DND-41 (cell line): ENCODE measurements at regions not wholly inside any gene's neighbourhood (a gene's known extent, or its start where the extent isn't known, plus 50 kb on each side); places are given as distances from the start of the nearest gene placed in this dataset.

Source experiments
- ATAC-seq: fragments of 200-7000 bp; cut with Tn5 transposase; 3 replicates; pipeline ENCODE4 v1.9.1; 2021; ENCODE audit warnings: low read depth; ENCODE audit not compliant: insufficient read depth
- DNase-seq: peaks from one replicate; pipeline ENCODE4 v3.0.0-alpha.2; 2020
- H2AFZ ChIP-seq: 2 replicates; pipeline ENCODE4 v1.6.0; 2012; ENCODE audit warnings: low read depth, low read length
- H3K27ac ChIP-seq: 2 replicates; pipeline ENCODE4 v1.5.1; 2012; ENCODE audit warnings: low read length, inconsistent platforms
- H3K27me3 ChIP-seq: fragments of 200-600 bp; sonication (generic); 2 replicates; pipeline ENCODE4 v1.6.0; 2012; ENCODE audit warnings: low read length, mild to moderate bottlenecking, inconsistent platforms; ENCODE audit not compliant: insufficient read depth, poor library complexity
- H3K36me3 ChIP-seq: 2 replicates; pipeline ENCODE4 v1.5.1; 2012; ENCODE audit warnings: low read length, inconsistent platforms; ENCODE audit not compliant: insufficient read depth
- H3K4me1 ChIP-seq: 2 replicates; pipeline ENCODE4 v1.5.1; 2012; ENCODE audit warnings: mild to moderate bottlenecking, low read length; ENCODE audit not compliant: insufficient read depth
- H3K4me2 ChIP-seq: 2 replicates; pipeline ENCODE4 v1.6.0; 2012; ENCODE audit warnings: mild to moderate bottlenecking, moderate library complexity, low read length, inconsistent platforms; ENCODE audit not compliant: insufficient read depth
- H3K4me3 ChIP-seq, 2 experiments: fragments of 200-600 bp in 1 of 2; shearing (Covaris generic) in 1 of 2; 2 replicates each; pipeline ENCODE4 v1.5.1; 2012 to 2016; ENCODE audit warnings: inconsistent platforms in 2 of 2, low read length in 2 of 2, mild to moderate bottlenecking in 2 of 2, low read depth in 1 of 2, moderate library complexity in 1 of 2
- H3K79me2 ChIP-seq: 2 replicates; pipeline ENCODE4 v1.6.0; 2012; ENCODE audit warnings: low read length, inconsistent platforms; ENCODE audit not compliant: insufficient read depth
- H3K9ac ChIP-seq: 2 replicates; pipeline ENCODE4 v1.6.0; 2012; ENCODE audit warnings: low read depth, mild to moderate bottlenecking, inconsistent platforms, low read length, moderate library complexity
- H3K9me3 ChIP-seq: 2 replicates; pipeline ENCODE4 v1.5.1; 2012; ENCODE audit warnings: low read length, moderate library complexity, mild to moderate bottlenecking, inconsistent platforms; ENCODE audit not compliant: insufficient read depth, severe bottlenecking
- H4K20me1 ChIP-seq: 2 replicates; pipeline ENCODE4 v1.6.0; 2012; ENCODE audit warnings: low read length; ENCODE audit not compliant: insufficient read depth
- EZH2 ChIP-seq: IDR thresholded peaks from 3 replicates; pipeline ENCODE4 v1.6.1; 2012; ENCODE audit warnings: borderline replicate concordance, low read depth, mild to moderate bottlenecking, moderate library complexity, low read length, inconsistent platforms; ENCODE audit not compliant: severe bottlenecking
- TF ChIP-seq, protein P1 (sequence below): IDR thresholded peaks from 2 replicates; pipeline ENCODE4 v1.5.1; 2012; ENCODE audit warnings: borderline replicate concordance, low read length, moderate library complexity, mild to moderate bottlenecking; ENCODE audit not compliant: poor library complexity, severe bottlenecking; ENCODE audit errors: extremely low read depth

DNA sequence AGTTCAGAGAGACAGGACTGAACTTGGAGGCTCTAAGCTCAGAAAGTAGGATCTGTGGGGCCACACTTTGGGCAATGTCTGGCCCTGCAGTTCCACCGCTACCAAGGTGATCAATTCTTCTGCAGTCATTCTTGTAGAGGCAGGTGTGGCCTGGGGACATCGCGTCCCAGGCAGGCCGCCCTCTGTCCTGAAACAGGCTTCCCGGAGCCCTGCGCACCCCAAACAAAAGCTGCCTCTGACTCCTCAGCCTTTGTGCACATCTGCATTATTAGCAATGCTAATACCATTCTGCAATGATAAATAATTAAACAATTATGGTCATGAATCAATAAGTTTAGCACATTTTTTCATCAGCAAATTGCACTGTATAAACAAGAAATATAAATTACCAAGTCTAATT is 160.2 kb downstream of the URI1 start:
- Histone ChIP-seq H4K20me1 (no peaks in the 10 kb centered on the region), H3K4me1 (no peaks in the 10 kb centered on the region), H3K9ac (no peak overlapping the region), H3K9me3 (no peaks in the 10 kb centered on the region), H2AFZ (no peak overlapping the region), H3K27me3 (no peaks in the 10 kb centered on the region), H3K27ac (no peak overlapping the region), H3K4me2 (no peak overlapping the region), H3K36me3 (no peaks in the 10 kb centered on the region), H3K4me3 (no peak overlapping the region), H3K79me2 (no peaks in the 10 kb centered on the region)
- ATAC-seq (no peak), DNase-seq (no peak)
- TF ChIP-seq EZH2: no peak
- TF ChIP-seq, protein P1, sequence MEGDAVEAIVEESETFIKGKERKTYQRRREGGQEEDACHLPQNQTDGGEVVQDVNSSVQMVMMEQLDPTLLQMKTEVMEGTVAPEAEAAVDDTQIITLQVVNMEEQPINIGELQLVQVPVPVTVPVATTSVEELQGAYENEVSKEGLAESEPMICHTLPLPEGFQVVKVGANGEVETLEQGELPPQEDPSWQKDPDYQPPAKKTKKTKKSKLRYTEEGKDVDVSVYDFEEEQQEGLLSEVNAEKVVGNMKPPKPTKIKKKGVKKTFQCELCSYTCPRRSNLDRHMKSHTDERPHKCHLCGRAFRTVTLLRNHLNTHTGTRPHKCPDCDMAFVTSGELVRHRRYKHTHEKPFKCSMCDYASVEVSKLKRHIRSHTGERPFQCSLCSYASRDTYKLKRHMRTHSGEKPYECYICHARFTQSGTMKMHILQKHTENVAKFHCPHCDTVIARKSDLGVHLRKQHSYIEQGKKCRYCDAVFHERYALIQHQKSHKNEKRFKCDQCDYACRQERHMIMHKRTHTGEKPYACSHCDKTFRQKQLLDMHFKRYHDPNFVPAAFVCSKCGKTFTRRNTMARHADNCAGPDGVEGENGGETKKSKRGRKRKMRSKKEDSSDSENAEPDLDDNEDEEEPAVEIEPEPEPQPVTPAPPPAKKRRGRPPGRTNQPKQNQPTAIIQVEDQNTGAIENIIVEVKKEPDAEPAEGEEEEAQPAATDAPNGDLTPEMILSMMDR: no peak

DNA sequence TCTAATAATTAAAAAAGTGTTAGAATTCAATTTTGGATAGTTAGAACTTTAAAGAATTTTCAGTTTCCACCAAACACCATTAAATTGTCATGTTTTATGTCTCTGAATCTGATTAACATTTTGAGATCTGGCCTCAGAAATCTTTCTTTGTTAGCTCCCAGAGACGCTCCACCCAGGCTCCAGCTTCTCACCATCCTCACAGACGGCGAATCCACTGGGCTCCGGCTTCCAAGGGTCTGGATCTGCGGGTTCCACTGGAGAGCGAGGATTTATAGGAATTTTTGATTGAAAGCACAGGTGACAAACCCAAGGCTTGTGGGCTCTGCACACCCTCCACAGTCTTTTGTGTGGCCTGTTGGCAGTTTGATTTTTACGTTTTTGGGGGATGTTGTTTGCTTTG is 160.6 kb downstream of the URI1 start:
- Histone ChIP-seq H3K9ac (no peak overlapping the region), H3K27ac (no peak overlapping the region), H3K9me3 (no peaks in the 10 kb centered on the region), H3K36me3 (no peaks in the 10 kb centered on the region), H3K4me1 (no peaks in the 10 kb centered on the region), H3K79me2 (no peaks in the 10 kb centered on the region), H4K20me1 (no peaks in the 10 kb centered on the region), H2AFZ (no peak overlapping the region), H3K27me3 (no peaks in the 10 kb centered on the region), H3K4me3 (no peak overlapping the region), H3K4me2 (no peak overlapping the region)
- TF ChIP-seq, protein P1: no peak
- TF ChIP-seq EZH2: no peak
- no peak for ATAC-seq
- no peak for DNase-seq

DNA sequence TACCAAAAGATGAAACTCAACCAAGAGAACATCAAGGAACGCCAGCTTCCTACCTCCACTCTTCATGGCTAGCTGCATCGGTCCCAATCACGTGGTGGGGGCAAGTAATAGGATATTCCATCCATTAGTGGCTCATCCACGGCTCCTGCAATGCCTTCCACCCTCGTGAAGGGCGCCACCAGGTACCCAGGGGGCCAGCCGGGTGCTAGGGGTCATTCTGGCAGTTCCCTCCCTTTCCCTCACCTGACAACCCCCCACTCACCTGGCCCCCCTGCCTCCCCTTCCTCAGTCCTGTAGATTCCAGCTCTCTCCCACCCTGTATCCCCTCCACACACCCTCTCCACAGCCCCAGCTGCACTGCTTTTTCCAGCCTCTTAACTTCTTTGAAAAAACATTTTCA is 161.9 kb downstream of the URI1 start:
- no peaks in the 10 kb centered on the region for H3K79me2 ChIP-seq
- no peaks in the 10 kb centered on the region for H3K4me1 ChIP-seq
- no peaks in the 10 kb centered on the region for H3K9me3 ChIP-seq
- H3K27me3 ChIP-seq: peaks cover 2% of the 10 kb centered on the region
- no peaks in the 10 kb centered on the region for H3K36me3 ChIP-seq
- H3K4me3 ChIP-seq: no peak overlapping the region
- ATAC-seq: no peak
- no peak overlapping the region for H3K4me2 ChIP-seq
- no peaks in the 10 kb centered on the region for H4K20me1 ChIP-seq
- TF ChIP-seq EZH2: no peak
- TF ChIP-seq, protein P1: no peak
- H3K9ac ChIP-seq: no peak overlapping the region
- no peak for DNase-seq
- H2AFZ ChIP-seq: no peak overlapping the region
- no peak overlapping the region for H3K27ac ChIP-seq

DNA sequence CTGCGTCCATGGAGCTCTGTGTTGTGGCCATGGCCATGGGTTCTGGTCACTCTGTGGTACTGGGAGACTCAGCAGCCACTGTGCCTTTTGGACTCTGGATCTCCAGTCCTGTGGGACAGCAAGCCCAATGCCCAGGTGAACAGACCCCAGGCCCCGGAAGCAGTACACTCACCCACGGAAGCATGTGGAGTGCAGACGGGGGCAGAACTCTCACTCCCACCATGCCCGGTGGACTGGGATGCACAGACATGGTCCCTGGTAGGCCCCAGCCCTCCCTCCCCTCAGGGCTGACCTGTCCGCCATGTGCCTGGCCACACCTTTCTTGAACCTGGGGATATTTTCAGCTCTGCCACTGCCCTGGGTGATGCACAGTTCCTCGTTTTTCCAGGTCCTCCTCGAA is 163.3 kb downstream of the URI1 start:
- H3K36me3 ChIP-seq: no peaks in the 10 kb centered on the region
- no peaks in the 10 kb centered on the region for H4K20me1 ChIP-seq
- H3K4me2 ChIP-seq: no peak overlapping the region
- no peaks in the 10 kb centered on the region for H3K4me1 ChIP-seq
- H3K27me3 ChIP-seq: peaks cover 3% of the 10 kb centered on the region
- no peak overlapping the region for H2AFZ ChIP-seq
- no peak for ATAC-seq
- H3K9me3 ChIP-seq: no peaks in the 10 kb centered on the region
- DNase-seq: no peak
- TF ChIP-seq, protein P1: no peak
- TF ChIP-seq EZH2: no peak
- H3K27ac ChIP-seq: no peak overlapping the region
- H3K4me3 ChIP-seq: no peak overlapping the region
- no peaks in the 10 kb centered on the region for H3K79me2 ChIP-seq
- no peak overlapping the region for H3K9ac ChIP-seq
